ENCODE measurements at regions not wholly inside any gene's neighbourhood (a gene's known extent, or its start where the extent isn't known, plus 50 kb on each side); places are given as distances from the start of the nearest gene placed in this dataset.

DNA sequence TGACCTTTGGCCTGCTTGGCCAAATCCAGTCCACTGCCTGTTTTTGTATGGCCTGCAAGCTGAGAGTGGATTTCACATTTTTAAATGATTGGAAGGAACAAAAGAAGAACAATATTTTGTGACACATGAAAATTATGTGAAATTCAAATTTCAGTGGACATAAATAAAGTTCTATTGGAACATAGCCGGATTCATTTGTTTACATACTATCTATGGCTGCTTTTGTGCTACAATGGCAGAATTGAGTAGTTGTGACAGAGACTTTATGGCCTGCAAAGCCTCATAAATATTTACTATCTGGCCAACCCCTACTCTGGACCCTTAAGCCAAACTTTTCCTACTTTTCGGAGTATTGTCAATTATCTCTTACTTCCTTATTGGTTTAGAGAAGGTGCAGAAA is 66.6 kb upstream of the IPO9 start:
- no peak for TF ChIP-seq POLR2A (IDR thresholded peaks at IDR 0.05; ENCODE audit: extremely low read depth, insufficient read length)
- TF ChIP-seq, protein P1, sequence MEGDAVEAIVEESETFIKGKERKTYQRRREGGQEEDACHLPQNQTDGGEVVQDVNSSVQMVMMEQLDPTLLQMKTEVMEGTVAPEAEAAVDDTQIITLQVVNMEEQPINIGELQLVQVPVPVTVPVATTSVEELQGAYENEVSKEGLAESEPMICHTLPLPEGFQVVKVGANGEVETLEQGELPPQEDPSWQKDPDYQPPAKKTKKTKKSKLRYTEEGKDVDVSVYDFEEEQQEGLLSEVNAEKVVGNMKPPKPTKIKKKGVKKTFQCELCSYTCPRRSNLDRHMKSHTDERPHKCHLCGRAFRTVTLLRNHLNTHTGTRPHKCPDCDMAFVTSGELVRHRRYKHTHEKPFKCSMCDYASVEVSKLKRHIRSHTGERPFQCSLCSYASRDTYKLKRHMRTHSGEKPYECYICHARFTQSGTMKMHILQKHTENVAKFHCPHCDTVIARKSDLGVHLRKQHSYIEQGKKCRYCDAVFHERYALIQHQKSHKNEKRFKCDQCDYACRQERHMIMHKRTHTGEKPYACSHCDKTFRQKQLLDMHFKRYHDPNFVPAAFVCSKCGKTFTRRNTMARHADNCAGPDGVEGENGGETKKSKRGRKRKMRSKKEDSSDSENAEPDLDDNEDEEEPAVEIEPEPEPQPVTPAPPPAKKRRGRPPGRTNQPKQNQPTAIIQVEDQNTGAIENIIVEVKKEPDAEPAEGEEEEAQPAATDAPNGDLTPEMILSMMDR (IDR thresholded peaks at IDR 0.05; ENCODE audit: low read depth, low read length), result no peak

Measured in NB4 (cell line).